ENCODE measurements at regions not wholly inside any gene's neighbourhood (a gene's known extent, or its start where the extent isn't known, plus 50 kb on each side); places are given as distances from the start of the nearest gene placed in this dataset.

DNA sequence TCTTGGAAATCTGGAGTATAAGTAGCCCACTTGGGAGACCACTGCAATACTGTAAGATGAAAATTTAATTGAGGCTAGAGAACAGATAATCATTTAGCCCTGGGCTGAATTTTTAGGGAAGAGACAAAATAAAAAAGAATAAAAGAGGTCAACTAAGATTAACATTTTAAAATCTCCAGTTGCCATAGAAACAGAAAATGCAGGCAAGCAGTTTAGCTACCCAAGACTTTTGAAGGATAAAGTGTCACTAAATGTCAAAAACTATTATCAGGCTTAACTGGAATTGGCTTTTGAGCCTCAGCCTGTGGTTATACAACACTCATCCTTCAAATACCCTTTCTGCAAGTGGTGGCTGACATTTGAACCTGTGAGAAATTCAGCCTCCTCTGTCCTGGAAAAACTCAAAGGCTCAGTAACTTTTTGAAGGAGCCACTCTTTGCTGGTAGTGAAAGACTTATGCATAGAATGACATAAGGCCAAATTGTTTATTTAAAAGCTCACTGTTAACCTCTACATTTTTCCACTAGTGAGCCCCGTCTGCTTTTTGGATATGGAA is 220.7 kb upstream of the KCNJ16 start:
- TF ChIP-seq POLR2A (IDR thresholded peaks at IDR 0.05) (no peak), EP300 (IDR thresholded peaks at IDR 0.05) (no peak)
- TF ChIP-seq, protein P1, sequence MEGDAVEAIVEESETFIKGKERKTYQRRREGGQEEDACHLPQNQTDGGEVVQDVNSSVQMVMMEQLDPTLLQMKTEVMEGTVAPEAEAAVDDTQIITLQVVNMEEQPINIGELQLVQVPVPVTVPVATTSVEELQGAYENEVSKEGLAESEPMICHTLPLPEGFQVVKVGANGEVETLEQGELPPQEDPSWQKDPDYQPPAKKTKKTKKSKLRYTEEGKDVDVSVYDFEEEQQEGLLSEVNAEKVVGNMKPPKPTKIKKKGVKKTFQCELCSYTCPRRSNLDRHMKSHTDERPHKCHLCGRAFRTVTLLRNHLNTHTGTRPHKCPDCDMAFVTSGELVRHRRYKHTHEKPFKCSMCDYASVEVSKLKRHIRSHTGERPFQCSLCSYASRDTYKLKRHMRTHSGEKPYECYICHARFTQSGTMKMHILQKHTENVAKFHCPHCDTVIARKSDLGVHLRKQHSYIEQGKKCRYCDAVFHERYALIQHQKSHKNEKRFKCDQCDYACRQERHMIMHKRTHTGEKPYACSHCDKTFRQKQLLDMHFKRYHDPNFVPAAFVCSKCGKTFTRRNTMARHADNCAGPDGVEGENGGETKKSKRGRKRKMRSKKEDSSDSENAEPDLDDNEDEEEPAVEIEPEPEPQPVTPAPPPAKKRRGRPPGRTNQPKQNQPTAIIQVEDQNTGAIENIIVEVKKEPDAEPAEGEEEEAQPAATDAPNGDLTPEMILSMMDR (IDR thresholded peaks at IDR 0.05): no peak
- Histone ChIP-seq H3K4me1 (ENCODE audit: insufficient read depth) (peaks cover 2% of the 10 kb centered on the region), H3K27ac (no peak overlapping the region), H3K4me3 (no peak overlapping the region), H3K27me3 (no peaks in the 10 kb centered on the region), H3K9me3 (no peaks in the 10 kb centered on the region), H3K36me3 (no peaks in the 10 kb centered on the region)
- intact Hi-C loops (cut with DNase I): no loop called here
- no peak for DNase-seq
- 44 to 62% (median 57%) methylated on average over 1 of the region's 1 CpG for WGBS, 3 donors

DNA sequence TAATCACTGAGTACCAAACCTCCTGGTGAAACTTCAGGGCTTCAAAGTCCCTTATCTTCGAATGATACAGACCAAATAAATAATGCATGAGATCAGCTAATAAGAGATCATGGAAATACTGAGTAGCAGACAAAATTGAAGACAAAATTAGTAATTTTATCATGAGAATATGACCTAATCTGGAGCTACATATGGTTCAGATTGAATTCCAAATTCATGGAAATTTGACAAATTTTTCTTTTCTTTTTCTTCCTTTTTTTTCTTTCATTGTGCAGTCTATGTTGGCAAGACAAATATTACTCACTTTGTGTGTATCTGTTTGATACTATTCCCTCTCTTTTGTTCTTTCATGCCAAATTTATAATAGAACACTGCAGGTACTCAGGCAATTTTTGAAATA is 218.1 kb upstream of the KCNJ16 start:
- Histone ChIP-seq H3K9me3 (no peaks in the 10 kb centered on the region), H3K4me1 (ENCODE audit: insufficient read depth) (peaks cover 2% of the 10 kb centered on the region), H3K36me3 (no peaks in the 10 kb centered on the region), H3K27ac (no peak overlapping the region), H3K4me3 (no peak overlapping the region), H3K27me3 (no peaks in the 10 kb centered on the region)
- TF ChIP-seq, protein P1 (IDR thresholded peaks at IDR 0.05): no peak
- TF ChIP-seq EP300 (IDR thresholded peaks at IDR 0.05) (no peak), POLR2A (IDR thresholded peaks at IDR 0.05) (no peak)
- intact Hi-C loops (cut with DNase I): no loop called here
- no peak for DNase-seq
- WGBS, 3 donors: 88 to 93% (median 90%) methylated on average over 1 of the region's 1 CpG

DNA sequence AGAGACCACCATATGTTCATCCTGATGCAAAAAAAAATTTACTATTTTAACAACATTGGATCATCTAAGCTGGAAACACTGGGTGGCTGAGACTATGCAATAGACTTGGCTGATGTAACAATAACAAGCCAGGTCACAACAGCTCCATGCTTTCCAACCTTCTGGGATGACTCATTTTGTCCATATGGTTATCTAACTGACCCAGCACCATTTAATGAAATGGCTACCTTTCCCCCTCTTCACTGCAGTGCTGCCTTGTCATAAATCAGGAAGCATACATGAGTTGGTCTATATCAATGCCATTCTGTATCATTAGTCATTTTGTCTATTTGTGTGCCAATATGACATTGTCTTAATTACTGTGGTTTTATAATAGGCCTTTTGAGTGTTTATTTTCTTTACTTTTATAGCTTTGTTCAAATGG is 217.6 kb upstream of the KCNJ16 start:
- TF ChIP-seq EP300 (IDR thresholded peaks at IDR 0.05) (no peak), POLR2A (IDR thresholded peaks at IDR 0.05) (no peak)
- TF ChIP-seq, protein P1 (IDR thresholded peaks at IDR 0.05): no peak
- Histone ChIP-seq H3K9me3 (no peaks in the 10 kb centered on the region), H3K4me1 (ENCODE audit: insufficient read depth) (peaks cover 2% of the 10 kb centered on the region), H3K4me3 (no peak overlapping the region), H3K36me3 (no peaks in the 10 kb centered on the region), H3K27ac (no peak overlapping the region), H3K27me3 (no peaks in the 10 kb centered on the region)
- no peak for DNase-seq
- intact Hi-C loops (cut with DNase I): no loop called here

DNA sequence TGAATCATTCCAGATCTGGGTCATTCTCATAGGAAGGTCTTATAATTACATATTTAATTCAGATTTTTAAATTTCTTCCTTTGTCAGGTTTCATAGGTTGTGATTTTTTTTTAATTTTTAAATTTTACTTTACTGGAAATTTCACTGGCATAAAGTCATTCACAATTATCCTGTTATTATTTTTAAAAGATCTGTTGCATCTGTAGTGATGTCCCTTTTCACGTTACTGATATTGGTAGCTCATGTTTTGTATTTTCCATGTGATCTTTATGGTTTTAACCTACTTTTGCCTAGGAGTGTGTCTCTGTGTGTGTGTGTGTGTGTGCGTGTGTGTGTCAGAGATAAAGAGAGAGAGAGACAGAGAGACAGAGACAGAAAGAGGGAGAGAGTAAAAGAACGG is 216.6 kb upstream of the KCNJ16 start:
- TF ChIP-seq EP300 (IDR thresholded peaks at IDR 0.05) (no peak), POLR2A (IDR thresholded peaks at IDR 0.05) (no peak)
- TF ChIP-seq, protein P1 (IDR thresholded peaks at IDR 0.05): no peak
- H3K4me3 ChIP-seq: no peak overlapping the region
- H3K27me3 ChIP-seq: no peaks in the 10 kb centered on the region
- no peaks in the 10 kb centered on the region for H3K9me3 ChIP-seq
- DNase-seq: no peak
- H3K36me3 ChIP-seq: no peaks in the 10 kb centered on the region
- no peak overlapping the region for H3K27ac ChIP-seq
- peaks cover 2% of the 10 kb centered on the region for H3K4me1 ChIP-seq (ENCODE audit: insufficient read depth)
- intact Hi-C loops (cut with DNase I): no loop called here
- WGBS, 3 donors: 63 to 65% (median 63%) methylated on average over 3 of the region's 3 CpGs

Data from ovary (tissue), 7 donors.